ENCODE measurements at regions not wholly inside any gene's neighbourhood (a gene's known extent, or its start where the extent isn't known, plus 50 kb on each side); places are given as distances from the start of the nearest gene placed in this dataset.
A peak's percentile ranks its signal among the peaks of the same experiment; 100 is the strongest.

DNA sequence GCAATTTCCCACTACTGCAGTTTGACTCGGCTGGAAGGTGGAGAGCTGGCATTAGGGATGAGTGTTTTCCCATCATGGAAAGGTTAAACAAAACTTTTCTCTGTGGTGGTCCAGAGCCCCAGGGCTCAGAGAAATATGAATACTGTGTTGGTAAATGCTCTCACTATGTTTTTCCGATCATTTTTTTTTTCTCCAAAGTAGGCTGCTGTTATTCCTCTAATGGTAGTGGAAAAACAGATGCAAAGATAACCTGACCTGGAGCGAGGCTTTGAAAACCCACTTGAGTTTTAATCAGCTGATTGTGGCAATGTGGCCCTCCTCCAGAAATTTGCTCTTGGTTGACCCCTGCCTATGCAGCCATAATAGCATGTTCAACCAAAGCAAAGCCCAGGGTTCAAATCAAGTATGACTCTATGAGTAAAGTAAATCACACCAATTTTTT is 320.8 kb upstream of the CTNNB1 start:
- DNase-seq (ENCODE audit: low spot score) = no peak
- peaks cover 14% of the 10 kb centered on the region for H3K4me1 ChIP-seq (ENCODE audit: insufficient read depth)
- peak overlapping the region; percentile 74 for H3K27ac ChIP-seq
- no peaks in the 10 kb centered on the region for H4K20me1 ChIP-seq (ENCODE audit: insufficient read depth, poor library complexity, severe bottlenecking)
- H3K27me3 ChIP-seq = no peaks in the 10 kb centered on the region
- no peaks in the 10 kb centered on the region for H3K9me3 ChIP-seq (ENCODE audit: low read depth)
- no peaks in the 10 kb centered on the region for H3K9me2 ChIP-seq (replicated peaks; ENCODE audit: insufficient read depth)
- peak overlapping the region; percentile 13 for H3K4me2 ChIP-seq
- no peaks in the 10 kb centered on the region for H3K79me2 ChIP-seq
- TF ChIP-seq, protein P1, sequence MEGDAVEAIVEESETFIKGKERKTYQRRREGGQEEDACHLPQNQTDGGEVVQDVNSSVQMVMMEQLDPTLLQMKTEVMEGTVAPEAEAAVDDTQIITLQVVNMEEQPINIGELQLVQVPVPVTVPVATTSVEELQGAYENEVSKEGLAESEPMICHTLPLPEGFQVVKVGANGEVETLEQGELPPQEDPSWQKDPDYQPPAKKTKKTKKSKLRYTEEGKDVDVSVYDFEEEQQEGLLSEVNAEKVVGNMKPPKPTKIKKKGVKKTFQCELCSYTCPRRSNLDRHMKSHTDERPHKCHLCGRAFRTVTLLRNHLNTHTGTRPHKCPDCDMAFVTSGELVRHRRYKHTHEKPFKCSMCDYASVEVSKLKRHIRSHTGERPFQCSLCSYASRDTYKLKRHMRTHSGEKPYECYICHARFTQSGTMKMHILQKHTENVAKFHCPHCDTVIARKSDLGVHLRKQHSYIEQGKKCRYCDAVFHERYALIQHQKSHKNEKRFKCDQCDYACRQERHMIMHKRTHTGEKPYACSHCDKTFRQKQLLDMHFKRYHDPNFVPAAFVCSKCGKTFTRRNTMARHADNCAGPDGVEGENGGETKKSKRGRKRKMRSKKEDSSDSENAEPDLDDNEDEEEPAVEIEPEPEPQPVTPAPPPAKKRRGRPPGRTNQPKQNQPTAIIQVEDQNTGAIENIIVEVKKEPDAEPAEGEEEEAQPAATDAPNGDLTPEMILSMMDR (IDR thresholded peaks at IDR 0.05; ENCODE audit: poor library complexity) = no peak
- no peak for TF ChIP-seq EZH2 (IDR thresholded peaks at IDR 0.05; ENCODE audit: borderline replicate concordance)
- TF ChIP-seq EZH2phosphoT487 (IDR thresholded peaks at IDR 0.05; ENCODE audit: low read depth, severe bottlenecking, unreplicated experiment) = no peak
- H3K4me3 ChIP-seq = no peak overlapping the region
- no peaks in the 10 kb centered on the region for H3K36me3 ChIP-seq (replicated peaks; ENCODE audit: insufficient read depth, low read depth)
- no peak overlapping the region for H2AFZ ChIP-seq
- 56% methylated on average over 3 of the region's 3 CpGs for WGBS (ENCODE audit: low lambda C conversion rate, missing lambda C conversion rate)

DNA sequence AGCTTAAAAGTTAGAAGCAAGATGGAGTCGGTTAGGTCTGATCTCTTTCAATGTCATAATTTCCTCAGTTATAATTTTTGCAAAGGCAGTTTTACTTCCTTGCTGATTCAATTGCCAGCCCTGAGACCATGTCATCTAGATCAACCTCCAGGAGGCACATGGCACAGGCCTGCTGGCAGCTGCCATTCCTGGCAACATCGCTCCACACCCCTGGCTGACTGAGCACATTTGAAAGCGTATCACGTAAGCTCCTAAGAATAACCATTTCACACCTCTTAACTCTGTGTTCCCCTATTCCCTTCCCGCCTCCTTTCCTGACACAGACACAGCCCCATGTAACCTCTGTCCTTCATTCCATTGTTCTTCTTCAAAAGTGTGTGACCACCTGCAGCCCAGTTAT is 313.9 kb upstream of the CTNNB1 start:
- no peaks in the 10 kb centered on the region for H3K36me3 ChIP-seq (replicated peaks; ENCODE audit: insufficient read depth, low read depth)
- WGBS (ENCODE audit: low lambda C conversion rate, missing lambda C conversion rate) = 95% methylated on average over 5 of the region's 5 CpGs
- no peak overlapping the region for H3K4me3 ChIP-seq
- no peak for DNase-seq (ENCODE audit: low spot score)
- no peaks in the 10 kb centered on the region for H3K4me1 ChIP-seq (ENCODE audit: insufficient read depth)
- no peaks in the 10 kb centered on the region for H3K9me2 ChIP-seq (replicated peaks; ENCODE audit: insufficient read depth)
- no peaks in the 10 kb centered on the region for H3K79me2 ChIP-seq
- no peak overlapping the region for H3K27ac ChIP-seq
- no peaks in the 10 kb centered on the region for H3K9me3 ChIP-seq (ENCODE audit: low read depth)
- TF ChIP-seq EZH2phosphoT487 (IDR thresholded peaks at IDR 0.05; ENCODE audit: low read depth, severe bottlenecking, unreplicated experiment) (no peak), EZH2 (IDR thresholded peaks at IDR 0.05; ENCODE audit: borderline replicate concordance) (no peak)
- TF ChIP-seq, protein P1 (IDR thresholded peaks at IDR 0.05; ENCODE audit: poor library complexity) = no peak
- no peak overlapping the region for H2AFZ ChIP-seq
- H3K4me2 ChIP-seq = no peak overlapping the region
- no peaks in the 10 kb centered on the region for H3K27me3 ChIP-seq
- H4K20me1 ChIP-seq (ENCODE audit: insufficient read depth, poor library complexity, severe bottlenecking) = no peaks in the 10 kb centered on the region

DNA sequence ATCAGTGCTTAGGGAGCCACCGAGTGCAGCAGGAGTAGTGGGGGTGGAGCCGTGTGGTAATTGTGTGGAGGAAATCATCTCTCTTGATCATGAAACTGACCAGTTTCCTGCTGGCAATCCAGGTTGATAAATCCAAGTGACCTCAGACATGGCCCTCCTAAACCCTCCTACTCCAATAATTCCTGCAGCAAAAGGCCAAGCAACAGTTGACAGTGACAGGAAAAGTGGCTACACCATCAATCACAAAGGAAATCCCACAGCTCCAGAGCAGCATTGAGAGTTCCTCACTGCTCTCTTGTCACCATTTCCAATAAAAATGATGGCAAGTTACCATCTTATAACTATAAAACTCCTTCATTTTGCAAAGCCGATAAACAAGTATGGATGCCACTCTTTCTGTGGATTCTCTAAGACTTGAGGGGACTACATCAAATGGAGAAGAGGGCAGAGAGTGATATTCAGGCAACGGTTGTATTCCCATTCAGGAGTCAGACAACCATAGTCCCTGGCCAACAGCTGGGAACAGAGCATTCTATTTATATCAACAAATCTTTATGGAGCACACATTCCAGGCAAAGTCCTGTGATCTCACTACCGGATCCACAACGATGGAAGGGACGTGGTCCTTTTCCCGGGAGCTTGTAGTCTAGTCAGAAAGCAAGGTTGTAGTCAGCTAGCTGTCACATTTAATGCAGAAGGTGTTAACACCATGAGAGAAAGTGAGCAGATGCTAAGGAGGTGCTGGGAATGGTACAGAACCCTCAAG is 312.5 kb upstream of the CTNNB1 start:
- Histone ChIP-seq H4K20me1 (ENCODE audit: insufficient read depth, poor library complexity, severe bottlenecking) (no peaks in the 10 kb centered on the region), H3K9me2 (replicated peaks; ENCODE audit: insufficient read depth) (no peaks in the 10 kb centered on the region), H3K4me1 (ENCODE audit: insufficient read depth) (no peaks in the 10 kb centered on the region), H3K27me3 (no peaks in the 10 kb centered on the region), H3K9me3 (ENCODE audit: low read depth) (no peaks in the 10 kb centered on the region), H3K4me3 (no peak overlapping the region), H3K79me2 (no peaks in the 10 kb centered on the region), H3K4me2 (no peak overlapping the region), H3K27ac (no peak overlapping the region), H2AFZ (no peak overlapping the region), H3K36me3 (replicated peaks; ENCODE audit: insufficient read depth, low read depth) (no peaks in the 10 kb centered on the region)
- WGBS (ENCODE audit: low lambda C conversion rate, missing lambda C conversion rate) = 61% methylated on average over 8 of the region's 8 CpGs
- DNase-seq (ENCODE audit: low spot score) = no peak
- TF ChIP-seq EZH2phosphoT487 (IDR thresholded peaks at IDR 0.05; ENCODE audit: low read depth, severe bottlenecking, unreplicated experiment) (no peak), EZH2 (IDR thresholded peaks at IDR 0.05; ENCODE audit: borderline replicate concordance) (no peak)
- TF ChIP-seq, protein P1 (IDR thresholded peaks at IDR 0.05; ENCODE audit: poor library complexity) = no peak

All from hepatocyte (in vitro differentiated cells).